ENCODE measurements at regions not wholly inside any gene's neighbourhood (a gene's known extent, or its start where the extent isn't known, plus 50 kb on each side); places are given as distances from the start of the nearest gene placed in this dataset.

- no peak for TF ChIP-seq POLR2A (IDR thresholded peaks at IDR 0.05)
- no peak for TF ChIP-seq CTCF (IDR thresholded peaks at IDR 0.05)
Observed at GRCh38 chr3:45317710-45318109, 70.7 kb upstream of the LARS2 start.

Measured in lower leg skin (tissue), 3 donors.